Naive B cell (primary cell): ENCODE measurements at regions not wholly inside any gene's neighbourhood (a gene's known extent, or its start where the extent isn't known, plus 50 kb on each side); places are given as distances from the start of the nearest gene placed in this dataset.
A peak's percentile ranks its signal among the peaks of the same experiment; 100 is the strongest.

ENCODE experiments used
- ATAC-seq, 2 donors: fragments of 150-1000 bp; cut with Tn5 transposase; 2 replicates each; pipeline ENCODE4 v1.10.0; 2021; ENCODE audit warnings: low read depth in 2 of 2, mild to moderate bottlenecking in 2 of 2, moderate library complexity in 2 of 2
- DNase-seq: peaks from one replicate; pipeline ENCODE4 v3.0.0; 2022
- H3K27ac Mint-ChIP-seq, 6 donors: one replicate each; pipeline ENCODE4 v1.8.0; 2020 to 2022; ENCODE audit warnings: mild to moderate bottlenecking in 6 of 6, mixed read lengths in 6 of 6, moderate library complexity in 5 of 6, inconsistent platforms in 2 of 6
- H3K27me3 Mint-ChIP-seq, 3 donors: one replicate each; pipeline ENCODE4 v1.8.0; 2021 to 2022; ENCODE audit warnings: mixed read lengths in 3 of 3, mild to moderate bottlenecking in 1 of 3
- H3K36me3 Mint-ChIP-seq, 2 donors: one replicate each; pipeline ENCODE4 v1.8.0; 2020 to 2022; ENCODE audit warnings: mixed read lengths in 2 of 2, inconsistent platforms in 1 of 2, mild to moderate bottlenecking in 1 of 2
- H3K4me1 Mint-ChIP-seq, 3 donors: one replicate each; pipeline ENCODE4 v1.8.0; 2020 to 2022; ENCODE audit warnings: mixed read lengths in 3 of 3, inconsistent platforms in 1 of 3, mild to moderate bottlenecking in 1 of 3, moderate library complexity in 1 of 3
- H3K4me3 Mint-ChIP-seq, 8 donors: one replicate each; pipeline ENCODE4 v1.8.0; 2020 to 2022; ENCODE audit warnings: mild to moderate bottlenecking in 8 of 8, mixed read lengths in 8 of 8, moderate library complexity in 8 of 8, inconsistent platforms in 2 of 8
- H3K9me3 Mint-ChIP-seq, 7 donors: one replicate each; pipeline ENCODE4 v1.8.0; 2020 to 2022; ENCODE audit warnings: mixed read lengths in 7 of 7, mild to moderate bottlenecking in 5 of 7, inconsistent platforms in 2 of 7, moderate library complexity in 1 of 7

DNA sequence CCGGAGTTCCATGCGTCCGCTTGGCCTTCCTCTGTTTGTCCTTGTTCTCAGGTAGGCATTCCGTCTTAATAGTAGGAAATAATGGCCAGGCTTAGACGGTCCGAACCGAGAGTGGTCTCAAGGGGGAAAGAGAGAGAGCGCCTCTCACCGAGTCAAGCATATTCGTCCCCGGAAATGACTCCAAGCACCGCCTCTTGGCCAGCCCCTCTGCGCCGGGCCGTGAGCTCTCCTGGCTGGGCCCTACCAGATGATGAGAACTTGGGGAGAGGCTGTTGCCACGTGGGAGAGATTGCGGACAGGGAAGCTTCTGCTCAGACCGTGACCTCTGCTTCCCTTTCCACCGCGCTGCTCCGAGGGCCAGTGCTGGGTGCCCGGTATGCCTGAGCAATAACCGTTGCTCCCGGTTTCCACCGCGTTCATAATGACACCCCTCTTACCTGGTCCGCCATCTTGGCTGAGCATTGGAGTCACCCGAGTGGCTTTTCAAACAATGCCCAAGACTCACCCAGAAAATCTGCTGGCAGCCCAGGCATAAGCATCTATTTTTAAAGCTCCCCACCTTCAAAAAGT lies 251.1 kb upstream of the SHH start:
- Mint-ChIP-seq H3K9me3 (peaks cover 0 to 24% (median 3%) of the 10 kb centered on the region in 7 donors), H3K4me3 (no peak overlapping the region), H3K4me1 (peaks cover 0 to 5% (median 0%) of the 10 kb centered on the region in 3 donors), H3K27me3 (peaks cover 0 to 10% (median 0%) of the 10 kb centered on the region in 3 donors), H3K27ac (no peak overlapping the region), H3K36me3 (no peaks in the 10 kb centered on the region)
- no peak for DNase-seq
- ATAC-seq = no peak

DNA sequence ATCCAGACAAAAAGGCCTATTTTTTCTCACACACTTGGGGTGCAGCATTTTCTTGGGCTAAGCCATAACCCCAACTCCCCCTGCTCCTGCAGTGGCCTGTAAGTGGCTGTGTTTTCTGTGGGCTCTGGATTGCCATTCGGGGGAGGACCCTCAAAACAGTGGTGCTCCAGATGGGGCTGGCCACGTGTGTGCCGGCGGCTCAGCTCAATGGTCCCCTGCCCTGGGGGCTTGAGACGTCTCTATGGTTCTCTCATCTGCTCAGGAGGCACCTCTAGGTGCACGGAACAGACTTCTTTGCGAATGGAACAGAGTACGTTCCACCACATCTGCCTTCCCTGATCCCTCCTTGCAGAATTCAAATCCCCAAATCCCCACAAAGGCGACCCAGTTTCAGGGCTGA lies 250.0 kb upstream of the SHH start:
- peaks cover 0 to 5% (median 0%) of the 10 kb centered on the region in 3 donors for H3K4me1 Mint-ChIP-seq
- H3K27me3 Mint-ChIP-seq = peaks cover 0 to 9% (median 0%) of the 10 kb centered on the region in 3 donors
- no peaks in the 10 kb centered on the region for H3K36me3 Mint-ChIP-seq
- H3K9me3 Mint-ChIP-seq = peaks cover 0 to 24% (median 3%) of the 10 kb centered on the region in 7 donors
- ATAC-seq (no peak), DNase-seq (no peak)
- no peak overlapping the region for H3K4me3 Mint-ChIP-seq
- no peak overlapping the region for H3K27ac Mint-ChIP-seq

DNA sequence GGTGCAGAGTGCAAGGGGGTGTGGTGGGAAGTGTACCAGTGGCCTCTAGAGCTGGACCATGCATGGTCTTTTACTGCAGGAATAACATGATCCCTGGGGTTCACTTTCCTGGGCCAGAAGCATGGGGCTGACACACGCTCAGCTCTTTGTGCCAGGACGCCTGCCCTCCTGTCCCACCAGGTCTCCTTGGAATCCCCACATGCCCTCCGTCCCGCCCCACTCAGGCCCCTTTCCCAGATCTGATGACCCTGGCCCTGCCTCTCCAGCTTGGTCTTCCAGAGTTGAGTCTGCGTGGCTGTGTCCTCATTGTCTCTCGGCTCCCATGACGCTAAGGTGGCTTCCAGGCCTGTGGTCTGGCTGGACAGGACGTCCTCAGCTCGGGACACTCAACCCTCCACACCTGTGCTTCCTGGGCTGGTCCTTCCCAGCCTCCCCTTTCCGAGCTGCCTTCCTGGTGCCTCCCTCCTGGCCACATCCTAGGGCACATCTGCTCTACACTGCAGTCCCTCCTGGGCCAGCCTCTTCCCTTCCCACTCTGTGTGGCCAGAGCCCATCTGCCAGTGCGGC lies 249.5 kb upstream of the SHH start:
- no peak overlapping the region for H3K27ac Mint-ChIP-seq
- H3K27me3 Mint-ChIP-seq = peaks cover 0 to 4% (median 0%) of the 10 kb centered on the region in 3 donors
- peaks cover 0 to 5% (median 0%) of the 10 kb centered on the region in 3 donors for H3K4me1 Mint-ChIP-seq
- no peak for ATAC-seq
- H3K9me3 Mint-ChIP-seq = peaks cover 0 to 19% (median 3%) of the 10 kb centered on the region in 7 donors
- H3K4me3 Mint-ChIP-seq = peak overlapping the region in 1 of 8 donors; percentile 23
- no peak for DNase-seq
- no peaks in the 10 kb centered on the region for H3K36me3 Mint-ChIP-seq

DNA sequence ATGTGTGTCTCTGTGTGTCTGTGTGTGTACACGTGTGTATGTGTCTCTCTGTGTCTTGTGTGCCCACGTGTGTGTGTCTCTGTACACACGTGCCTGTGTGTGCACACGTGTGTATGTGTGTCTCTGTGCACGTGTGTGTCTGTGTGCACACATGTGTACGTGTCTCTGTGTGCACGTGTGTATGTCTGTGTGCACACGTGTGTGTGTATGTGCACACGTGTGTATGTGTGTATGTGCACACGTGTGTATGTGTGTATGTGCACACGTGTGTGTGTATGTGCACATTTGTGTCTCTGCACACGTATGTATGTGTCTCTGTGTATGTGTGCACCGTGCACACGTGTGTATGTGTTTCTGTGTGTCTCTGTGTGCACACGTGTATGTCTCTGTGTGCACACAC lies 248.7 kb upstream of the SHH start:
- peaks cover 0 to 3% (median 0%) of the 10 kb centered on the region in 3 donors for H3K27me3 Mint-ChIP-seq
- ATAC-seq = no peak

DNA sequence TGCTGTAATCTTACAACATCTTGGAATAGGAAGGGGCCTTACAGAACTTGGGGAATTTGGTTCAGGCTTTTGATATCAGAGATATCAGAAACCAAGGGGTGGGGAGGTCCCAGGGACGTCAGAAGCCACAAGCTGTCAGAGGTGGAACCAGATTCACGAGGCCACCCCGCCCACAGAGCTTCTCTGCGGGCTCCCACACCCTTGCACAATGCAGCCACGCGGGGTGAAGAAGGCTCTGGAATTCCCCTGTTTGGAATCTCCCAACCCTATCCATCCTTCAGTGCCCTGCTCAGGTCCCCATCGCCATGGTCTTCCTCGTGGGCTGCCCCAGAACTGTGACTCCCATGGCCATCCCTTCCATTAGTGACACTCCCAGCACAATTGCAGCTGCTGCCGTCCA lies 247.1 kb upstream of the SHH start:
- H3K27ac Mint-ChIP-seq = no peak overlapping the region
- peaks cover 0 to 3% (median 0%) of the 10 kb centered on the region in 3 donors for H3K27me3 Mint-ChIP-seq
- peaks cover 0 to 5% (median 0%) of the 10 kb centered on the region in 3 donors for H3K4me1 Mint-ChIP-seq
- DNase-seq (no peak), ATAC-seq (no peak)
- H3K4me3 Mint-ChIP-seq = peak overlapping the region in 1 of 8 donors; percentile 15
- peaks cover 0 to 11% (median 2%) of the 10 kb centered on the region in 7 donors for H3K9me3 Mint-ChIP-seq
- H3K36me3 Mint-ChIP-seq = no peaks in the 10 kb centered on the region

More for the DNA sequence above, 248.7 kb upstream of the SHH start:
- no peak for DNase-seq
- Mint-ChIP-seq H3K4me3 (no peak overlapping the region), H3K36me3 (no peaks in the 10 kb centered on the region), H3K4me1 (peaks cover 0 to 5% (median 0%) of the 10 kb centered on the region in 3 donors), H3K9me3 (peaks cover 0 to 11% (median 2%) of the 10 kb centered on the region in 7 donors), H3K27ac (no peak overlapping the region)

DNA sequence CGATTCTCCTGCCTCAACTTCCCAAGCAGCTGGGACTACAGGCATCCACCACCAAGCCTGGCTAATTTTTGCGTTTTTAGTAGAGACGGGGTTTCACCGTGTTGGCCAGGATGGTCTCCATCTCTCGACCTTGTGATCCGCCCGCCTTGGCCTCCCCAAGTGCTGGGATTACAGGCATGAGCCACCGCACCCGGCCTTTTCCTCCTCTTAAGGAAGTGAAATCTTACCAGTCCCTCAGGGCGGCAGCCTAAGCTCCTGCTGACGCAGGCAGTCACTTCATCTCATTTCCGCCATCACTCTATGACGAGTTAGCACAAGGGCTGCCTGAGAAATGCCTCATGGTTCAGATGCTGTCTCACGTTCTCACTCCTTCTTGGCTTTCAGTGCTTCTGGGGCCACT lies 246.0 kb upstream of the SHH start:
- Mint-ChIP-seq H3K27me3 (peaks cover 0 to 3% (median 0%) of the 10 kb centered on the region in 3 donors), H3K27ac (no peak overlapping the region)

DNA sequence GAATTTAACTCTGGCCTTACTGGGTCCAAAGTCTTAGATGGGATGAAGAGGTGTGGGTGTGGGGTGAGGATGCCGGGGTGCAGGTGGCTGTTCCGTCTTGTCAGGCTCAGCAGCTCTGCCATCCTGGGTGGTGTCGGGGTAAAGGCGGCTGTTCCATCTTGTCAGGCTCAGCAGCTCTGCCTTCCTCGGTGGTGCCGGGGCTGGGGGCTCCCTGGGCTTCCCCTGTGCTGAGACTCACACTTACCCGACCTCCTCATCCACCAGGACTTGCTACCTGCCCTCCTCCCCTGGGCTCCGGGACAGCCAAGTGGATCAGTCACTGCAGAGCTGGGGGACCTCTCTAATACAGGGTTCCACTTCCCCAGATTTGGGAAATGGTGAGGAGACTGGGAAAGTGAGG lies 244.3 kb upstream of the SHH start:
- no peaks in the 10 kb centered on the region for H3K36me3 Mint-ChIP-seq
- DNase-seq (no peak), ATAC-seq (no peak)
- H3K27me3 Mint-ChIP-seq = peaks cover 0 to 3% (median 0%) of the 10 kb centered on the region in 3 donors
- H3K27ac Mint-ChIP-seq = no peak overlapping the region
- peaks cover 0 to 5% (median 2%) of the 10 kb centered on the region in 3 donors for H3K4me1 Mint-ChIP-seq
- H3K9me3 Mint-ChIP-seq = peaks cover 0 to 16% (median 3%) of the 10 kb centered on the region in 7 donors
- no peak overlapping the region for H3K4me3 Mint-ChIP-seq

More for the DNA sequence above, 246.0 kb upstream of the SHH start:
- Mint-ChIP-seq H3K4me1 (peaks cover 0 to 5% (median 0%) of the 10 kb centered on the region in 3 donors), H3K4me3 (no peak overlapping the region), H3K36me3 (no peaks in the 10 kb centered on the region), H3K9me3 (peaks cover 0 to 14% (median 2%) of the 10 kb centered on the region in 7 donors)
- ATAC-seq (no peak), DNase-seq (no peak)

DNA sequence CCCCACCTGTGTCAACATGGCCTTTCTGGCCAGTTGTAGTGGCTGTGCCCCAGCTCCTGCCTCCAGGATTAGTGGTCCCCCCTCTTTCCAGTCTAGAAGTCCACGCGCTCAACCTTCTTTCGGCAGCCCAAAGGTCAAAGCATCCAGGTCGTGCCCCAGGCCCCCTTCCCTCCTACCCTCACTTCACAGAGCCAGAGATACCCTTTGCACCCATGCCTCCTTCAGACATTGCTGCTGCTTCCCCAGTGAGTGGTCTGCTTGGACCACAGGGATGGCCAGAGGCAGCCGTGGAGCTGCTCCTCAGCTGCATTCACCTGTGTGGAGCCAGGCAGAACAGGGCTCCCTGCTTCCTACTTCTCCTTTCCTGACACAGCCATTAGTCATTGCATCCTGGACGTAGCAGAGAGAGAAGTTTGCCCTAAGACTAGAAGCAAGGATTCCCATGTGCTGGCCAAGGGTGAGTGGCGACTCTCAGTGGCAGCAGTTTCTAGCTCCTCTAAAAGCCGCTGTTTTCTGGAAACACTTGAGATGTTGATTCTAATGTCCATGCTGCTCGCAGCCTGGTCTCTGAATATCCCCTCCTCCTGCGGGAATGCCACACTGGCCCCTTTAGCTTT lies 243.1 kb upstream of the SHH start:
- DNase-seq (no peak), ATAC-seq (no peak)
- no peak overlapping the region for H3K27ac Mint-ChIP-seq
- H3K36me3 Mint-ChIP-seq = no peaks in the 10 kb centered on the region
- H3K4me3 Mint-ChIP-seq = no peak overlapping the region
- peaks cover 0 to 3% (median 0%) of the 10 kb centered on the region in 3 donors for H3K27me3 Mint-ChIP-seq
- H3K4me1 Mint-ChIP-seq = peaks cover 0 to 2% (median 0%) of the 10 kb centered on the region in 3 donors
- peaks cover 0 to 8% (median 3%) of the 10 kb centered on the region in 7 donors for H3K9me3 Mint-ChIP-seq

DNA sequence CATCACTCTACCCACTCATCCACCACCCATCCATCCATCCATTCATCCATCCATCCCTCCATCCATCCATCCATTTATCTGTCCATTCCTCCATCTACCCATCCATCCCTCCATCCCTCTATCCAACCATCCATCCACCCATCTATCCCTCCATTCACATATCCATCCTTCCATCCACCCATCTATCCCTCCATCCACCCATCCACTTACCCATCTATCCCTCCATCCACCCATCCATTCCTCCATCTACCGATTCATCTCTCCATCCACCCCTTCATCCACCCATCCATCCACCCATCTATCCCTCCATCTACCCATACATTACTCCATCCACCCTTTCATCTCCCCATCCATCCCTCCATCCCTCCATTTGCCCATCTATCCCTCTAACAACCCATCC lies 239.6 kb upstream of the SHH start:
- ATAC-seq (no peak), DNase-seq (no peak)
- Mint-ChIP-seq H3K9me3 (peaks cover 2 to 11% (median 4%) of the 10 kb centered on the region in 7 donors), H3K4me1 (peaks cover 0 to 2% (median 0%) of the 10 kb centered on the region in 3 donors), H3K36me3 (no peaks in the 10 kb centered on the region), H3K27me3 (peaks cover 0 to 3% (median 0%) of the 10 kb centered on the region in 3 donors), H3K4me3 (no peak overlapping the region), H3K27ac (no peak overlapping the region)

DNA sequence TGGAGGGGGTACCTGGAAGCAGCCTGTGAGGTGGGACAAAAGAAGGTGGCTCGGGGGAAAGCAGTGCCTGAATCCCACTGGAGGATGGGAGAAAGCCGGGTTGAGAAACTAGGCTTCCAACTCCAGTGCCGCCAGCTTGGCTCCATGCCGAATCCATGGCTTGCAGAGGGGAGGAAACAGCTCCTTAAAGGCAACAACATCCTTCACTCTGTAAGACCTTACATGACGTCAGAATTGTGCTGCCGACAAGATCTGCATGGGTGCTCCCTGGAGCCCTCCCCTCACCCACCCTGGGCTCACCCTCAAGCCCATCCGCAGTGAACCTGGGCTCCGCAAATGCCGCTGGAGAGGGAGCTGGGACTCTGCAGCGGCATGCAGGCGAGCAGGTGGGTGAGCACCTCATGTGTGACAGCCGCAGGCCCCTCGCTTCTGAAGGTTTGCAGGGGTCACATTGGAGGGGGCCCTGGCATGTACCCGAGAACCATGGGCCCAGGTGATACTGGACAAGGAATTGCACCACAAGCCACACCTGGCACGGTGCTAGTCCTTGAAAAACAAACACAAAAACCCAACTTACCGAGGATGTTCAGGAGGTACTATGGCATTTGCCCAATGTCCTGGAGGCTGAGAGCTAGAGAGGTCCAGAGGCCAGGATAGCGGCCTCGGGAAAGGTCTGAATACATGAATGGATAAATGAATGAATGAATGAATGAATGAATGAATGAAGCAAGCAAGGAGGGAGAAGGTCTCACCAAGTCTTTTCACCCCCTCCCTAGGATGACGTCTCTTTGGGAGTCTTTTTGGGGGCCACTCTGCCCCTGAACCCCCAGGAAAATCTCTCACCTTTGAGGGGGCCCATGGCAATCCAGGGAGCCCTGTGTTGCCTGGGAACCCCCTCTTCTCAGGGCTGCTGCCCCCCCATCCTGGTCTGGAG lies 238.6 kb upstream of the SHH start:
- Mint-ChIP-seq H3K27ac (no peak overlapping the region), H3K27me3 (no peaks in the 10 kb centered on the region), H3K36me3 (no peaks in the 10 kb centered on the region), H3K4me1 (peaks cover 0 to 2% (median 0%) of the 10 kb centered on the region in 3 donors), H3K4me3 (no peak overlapping the region), H3K9me3 (peaks cover 2 to 14% (median 6%) of the 10 kb centered on the region in 7 donors)
- ATAC-seq (no peak), DNase-seq (no peak)

DNA sequence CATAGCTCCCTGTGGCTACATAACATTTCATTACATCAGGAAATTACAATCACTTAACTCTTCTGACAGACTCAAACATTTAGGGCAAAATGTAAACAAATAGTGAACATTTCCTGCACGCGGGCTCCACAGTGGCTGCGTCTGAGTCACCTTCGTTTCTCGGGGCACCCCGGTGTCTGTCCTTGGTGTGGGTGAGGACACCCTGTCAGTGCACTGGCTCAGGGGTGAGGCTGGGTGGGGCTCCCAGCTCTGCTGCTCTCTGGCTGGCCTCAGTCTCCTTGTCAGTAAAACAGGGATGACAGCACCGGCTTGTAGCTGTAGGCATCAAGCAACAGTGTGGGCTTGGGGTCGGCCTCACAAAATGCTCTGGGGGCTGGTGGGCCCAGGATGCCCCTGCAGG lies 237.1 kb upstream of the SHH start:
- no peaks in the 10 kb centered on the region for H3K36me3 Mint-ChIP-seq
- peaks cover 0 to 2% (median 0%) of the 10 kb centered on the region in 3 donors for H3K4me1 Mint-ChIP-seq
- no peak overlapping the region for H3K27ac Mint-ChIP-seq
- no peaks in the 10 kb centered on the region for H3K27me3 Mint-ChIP-seq
- ATAC-seq (no peak), DNase-seq (no peak)
- H3K4me3 Mint-ChIP-seq = no peak overlapping the region
- H3K9me3 Mint-ChIP-seq = peaks cover 2 to 14% (median 6%) of the 10 kb centered on the region in 7 donors

DNA sequence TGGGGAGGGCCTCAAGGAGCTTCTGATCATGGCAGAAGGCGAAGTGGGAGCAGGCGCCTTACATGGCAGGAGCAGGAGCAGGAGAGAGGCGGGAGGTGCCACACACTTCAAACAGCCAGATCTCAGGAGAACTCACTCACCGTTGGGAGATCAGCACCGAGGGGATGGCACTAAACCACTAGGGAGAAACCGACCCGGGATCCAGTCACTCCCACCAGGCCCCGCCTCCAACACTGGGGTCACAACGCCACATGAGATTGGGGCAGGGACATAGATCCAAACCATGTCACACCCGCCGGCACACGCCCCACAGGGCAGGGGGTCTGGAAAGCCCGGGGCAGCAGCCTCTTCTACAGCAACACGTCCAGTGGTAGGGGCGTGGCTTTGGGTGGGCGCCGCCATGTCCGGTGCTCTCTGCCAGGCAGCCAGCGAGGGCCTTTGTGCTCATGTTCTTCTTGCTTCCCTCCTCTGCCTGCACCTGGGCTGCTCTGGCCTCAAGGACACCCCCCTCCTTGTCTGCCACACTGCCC lies 233.8 kb upstream of the SHH start:
- no peak for ATAC-seq
- DNase-seq = no peak
- Mint-ChIP-seq H3K4me3 (peak overlapping the region in 1 of 8 donors; percentile 42), H3K9me3 (peaks cover 0 to 14% (median 3%) of the 10 kb centered on the region in 7 donors), H3K27ac (no peak overlapping the region), H3K27me3 (peaks cover 0 to 6% (median 0%) of the 10 kb centered on the region in 3 donors), H3K36me3 (no peaks in the 10 kb centered on the region), H3K4me1 (no peaks in the 10 kb centered on the region)
